ENCODE measurements at regions not wholly inside any gene's neighbourhood (a gene's known extent, or its start where the extent isn't known, plus 50 kb on each side); places are given as distances from the start of the nearest gene placed in this dataset.

- TF ChIP-seq EZH2 (IDR thresholded peaks at IDR 0.05; ENCODE audit: low read depth, unreplicated experiment) = no peak
- no peak for TF ChIP-seq REST (IDR thresholded peaks at IDR 0.05; ENCODE audit: unreplicated experiment)
- no peak for TF ChIP-seq CTCF (conservative IDR thresholded peaks at IDR 0.05; ENCODE audit: low read depth in 2 of 2)
- TF ChIP-seq JUNB (IDR thresholded peaks at IDR 0.05; ENCODE audit: unreplicated experiment) = no peak
- TF ChIP-seq EZH2phosphoT487 (IDR thresholded peaks at IDR 0.05; ENCODE audit: unreplicated experiment) = no peak
These were observed 107.6 kb upstream of the SPRY4 start for GRCh38 chr5:142432369-142432863.
